Upper lobe of left lung (tissue), 4 donors: ENCODE measurements at regions not wholly inside any gene's neighbourhood (a gene's known extent, or its start where the extent isn't known, plus 50 kb on each side); places are given as distances from the start of the nearest gene placed in this dataset.

ENCODE experiments used
- EP300 ChIP-seq, 4 donors: sonication (generic); formaldehyde crosslinking; IDR thresholded peaks; one replicate each; pipeline ENCODE4 v1.5.1; 2017; ENCODE audit warnings: antibody characterized with exemption in 4 of 4, control low read depth in 2 of 4
- POLR2A ChIP-seq, 4 donors: fragments of 450-650 bp; IDR thresholded peaks; one replicate each; pipeline ENCODE4 v1.5.1; 2016 to 2017; ENCODE audit warnings: antibody characterized with exemption in 4 of 4, mild to moderate bottlenecking in 2 of 4
- POLR2AphosphoS5 ChIP-seq, 2 donors: sonication (generic); formaldehyde crosslinking; IDR thresholded peaks; one replicate each; pipeline ENCODE4 v1.5.1; 2017; ENCODE audit warnings: antibody characterized with exemption in 2 of 2
- TF ChIP-seq, protein P1 (sequence below), 6 experiments: fragments of 450-650 bp in 4 of 6; fragments of 200-600 bp in 2 of 6; sonication (generic) in 2 of 6; IDR thresholded peaks; one replicate each; pipeline ENCODE4 v1.5.1; 2016 to 2019; ENCODE audit warnings: antibody characterized with exemption in 6 of 6

DNA sequence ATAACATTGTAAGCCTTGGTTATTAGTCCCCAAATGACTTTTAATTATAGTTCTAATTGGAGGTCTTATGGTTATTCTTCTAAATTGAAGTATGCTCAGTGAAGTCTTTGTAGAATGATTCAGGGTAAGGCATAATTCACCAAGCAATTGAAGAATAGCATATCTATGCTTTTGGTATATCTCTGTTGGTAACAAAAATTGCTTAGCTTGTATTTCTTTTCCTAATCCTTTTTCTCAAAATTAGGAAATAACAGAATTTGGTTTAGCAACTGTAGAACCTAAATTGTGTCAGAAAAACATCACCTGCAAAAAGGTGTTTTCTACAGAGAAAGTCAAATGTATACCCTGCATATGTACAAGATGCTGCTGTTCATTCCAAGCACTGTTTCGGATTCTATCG, 189.2 kb upstream of the EPHA4 start:
- TF ChIP-seq, protein P1, sequence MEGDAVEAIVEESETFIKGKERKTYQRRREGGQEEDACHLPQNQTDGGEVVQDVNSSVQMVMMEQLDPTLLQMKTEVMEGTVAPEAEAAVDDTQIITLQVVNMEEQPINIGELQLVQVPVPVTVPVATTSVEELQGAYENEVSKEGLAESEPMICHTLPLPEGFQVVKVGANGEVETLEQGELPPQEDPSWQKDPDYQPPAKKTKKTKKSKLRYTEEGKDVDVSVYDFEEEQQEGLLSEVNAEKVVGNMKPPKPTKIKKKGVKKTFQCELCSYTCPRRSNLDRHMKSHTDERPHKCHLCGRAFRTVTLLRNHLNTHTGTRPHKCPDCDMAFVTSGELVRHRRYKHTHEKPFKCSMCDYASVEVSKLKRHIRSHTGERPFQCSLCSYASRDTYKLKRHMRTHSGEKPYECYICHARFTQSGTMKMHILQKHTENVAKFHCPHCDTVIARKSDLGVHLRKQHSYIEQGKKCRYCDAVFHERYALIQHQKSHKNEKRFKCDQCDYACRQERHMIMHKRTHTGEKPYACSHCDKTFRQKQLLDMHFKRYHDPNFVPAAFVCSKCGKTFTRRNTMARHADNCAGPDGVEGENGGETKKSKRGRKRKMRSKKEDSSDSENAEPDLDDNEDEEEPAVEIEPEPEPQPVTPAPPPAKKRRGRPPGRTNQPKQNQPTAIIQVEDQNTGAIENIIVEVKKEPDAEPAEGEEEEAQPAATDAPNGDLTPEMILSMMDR (IDR thresholded peaks at IDR 0.05), result no peak
- no peak for TF ChIP-seq POLR2A (IDR thresholded peaks at IDR 0.05)
- no peak for TF ChIP-seq POLR2AphosphoS5 (IDR thresholded peaks at IDR 0.05)
- no peak for TF ChIP-seq EP300 (IDR thresholded peaks at IDR 0.05)
